Natural killer cell (primary cell): ENCODE measurements at regions not wholly inside any gene's neighbourhood (a gene's known extent, or its start where the extent isn't known, plus 50 kb on each side); places are given as distances from the start of the nearest gene placed in this dataset.

Source experiments
- ATAC-seq, 3 donors: fragments of 150-1000 bp in 2 of 3; fragments of 200-7000 bp in 1 of 3; cut with Tn5 transposase; 1 replicate in 1 of 3; 2 replicates in 2 of 3; pipeline ENCODE4 v1.10.0; 2021; ENCODE audit warnings: mild to moderate bottlenecking in 2 of 3, moderate library complexity in 2 of 3
- DNase-seq, 2 donors: peaks; one replicate each; pipeline versions ENCODE4 v3.0.0 to v3.0.0-alpha.2; 2013 to 2021; ENCODE audit warnings: mixed read lengths in 1 of 2
- H3K27ac ChIP-seq: one replicate; pipeline ENCODE4 v1.5.1; 2013; ENCODE audit warnings: mild to moderate bottlenecking, low read length
- H3K27me3 ChIP-seq: one replicate; pipeline ENCODE4 v1.6.1; 2013; ENCODE audit warnings: low read length; ENCODE audit not compliant: control insufficient read depth, insufficient read depth
- H3K36me3 ChIP-seq: one replicate; pipeline ENCODE4 v1.6.1; 2013; ENCODE audit warnings: low read length; ENCODE audit not compliant: control insufficient read depth, insufficient read depth
- H3K4me1 ChIP-seq: one replicate; pipeline ENCODE4 v1.6.1; 2013; ENCODE audit warnings: low read length; ENCODE audit not compliant: control insufficient read depth, insufficient read depth
- H3K4me3 ChIP-seq: one replicate; pipeline ENCODE4 v1.5.1; 2013; ENCODE audit warnings: low read length
- H3K9me3 ChIP-seq: one replicate; pipeline ENCODE4 v1.6.1; 2013; ENCODE audit warnings: low read length; ENCODE audit not compliant: control insufficient read depth, insufficient read depth
- H3K27ac Mint-ChIP-seq, 2 donors: one replicate each; pipeline ENCODE4 v1.8.0; 2022; ENCODE audit warnings: mild to moderate bottlenecking in 2 of 2, mixed read lengths in 2 of 2, moderate library complexity in 1 of 2
- H3K27me3 Mint-ChIP-seq, 2 donors: one replicate each; pipeline ENCODE4 v1.8.0; 2022; ENCODE audit warnings: low read depth in 2 of 2, mixed read lengths in 2 of 2
- H3K36me3 Mint-ChIP-seq: one replicate; pipeline ENCODE4 v1.8.0; 2022; ENCODE audit warnings: mixed read lengths
- H3K4me1 Mint-ChIP-seq, 2 donors: one replicate each; pipeline ENCODE4 v1.8.0; 2022; ENCODE audit warnings: mixed read lengths in 2 of 2
- H3K4me3 Mint-ChIP-seq: one replicate; pipeline ENCODE4 v1.8.0; 2022; ENCODE audit warnings: mild to moderate bottlenecking, moderate library complexity, mixed read lengths
- H3K9me3 Mint-ChIP-seq, 2 donors: one replicate each; pipeline ENCODE4 v1.8.0; 2022; ENCODE audit warnings: mixed read lengths in 2 of 2
- WGBS: methylation state at CpG from one replicate; pipeline ENCODE4 v1.1.7; 2013; ENCODE audit warnings: missing lambda C conversion rate; ENCODE audit not compliant: insufficient coverage; 5-methylcytosine and 5-hydroxymethylcytosine counted together
- intact Hi-C: fragments of 100-400 bp; cut with micrococcal nuclease; formaldehyde crosslinking; loops from one replicate; pipeline ENCODE4 v1.14.2; 2022
- TF ChIP-seq, protein P1 (sequence below): fragments of 200-600 bp; IDR thresholded peaks from one replicate; pipeline ENCODE4 v1.8.0; 2022; ENCODE audit warnings: antibody characterized with exemption

DNA sequence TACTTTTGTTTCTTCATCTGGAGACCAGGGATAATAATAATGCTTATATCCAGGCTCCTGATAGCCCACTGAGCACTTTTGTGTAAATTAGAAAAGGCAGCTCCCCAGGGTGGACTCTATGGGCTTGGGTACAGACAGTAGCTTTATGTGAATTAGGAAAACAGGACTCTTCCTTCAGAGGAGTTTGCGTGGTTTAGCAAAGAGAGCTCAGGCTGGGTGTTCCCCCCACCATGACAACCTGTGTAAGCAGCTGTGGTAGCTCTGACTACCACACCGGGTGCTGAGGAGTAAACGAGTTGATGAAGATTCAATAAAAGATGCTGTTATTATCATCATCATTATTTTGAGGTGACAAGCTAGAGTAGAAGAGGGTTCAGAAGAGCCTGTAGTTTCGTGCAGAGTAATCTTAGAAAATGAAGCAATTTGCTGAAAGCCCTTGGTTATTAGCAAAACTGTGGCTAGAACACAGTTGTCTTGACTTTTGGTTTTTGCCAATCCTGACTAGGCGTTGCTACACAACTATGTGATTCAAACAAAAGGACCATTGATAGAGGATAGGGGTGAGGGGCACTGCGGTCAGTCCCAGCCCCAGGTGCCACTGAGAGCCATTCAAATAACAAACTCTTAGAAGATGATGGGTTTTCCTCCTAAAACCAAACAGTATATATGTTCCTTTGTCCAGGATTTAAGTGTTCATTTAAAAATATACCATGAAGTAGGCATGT lies 60.6 kb upstream of the LIMCH1 start:
- TF ChIP-seq, protein P1, sequence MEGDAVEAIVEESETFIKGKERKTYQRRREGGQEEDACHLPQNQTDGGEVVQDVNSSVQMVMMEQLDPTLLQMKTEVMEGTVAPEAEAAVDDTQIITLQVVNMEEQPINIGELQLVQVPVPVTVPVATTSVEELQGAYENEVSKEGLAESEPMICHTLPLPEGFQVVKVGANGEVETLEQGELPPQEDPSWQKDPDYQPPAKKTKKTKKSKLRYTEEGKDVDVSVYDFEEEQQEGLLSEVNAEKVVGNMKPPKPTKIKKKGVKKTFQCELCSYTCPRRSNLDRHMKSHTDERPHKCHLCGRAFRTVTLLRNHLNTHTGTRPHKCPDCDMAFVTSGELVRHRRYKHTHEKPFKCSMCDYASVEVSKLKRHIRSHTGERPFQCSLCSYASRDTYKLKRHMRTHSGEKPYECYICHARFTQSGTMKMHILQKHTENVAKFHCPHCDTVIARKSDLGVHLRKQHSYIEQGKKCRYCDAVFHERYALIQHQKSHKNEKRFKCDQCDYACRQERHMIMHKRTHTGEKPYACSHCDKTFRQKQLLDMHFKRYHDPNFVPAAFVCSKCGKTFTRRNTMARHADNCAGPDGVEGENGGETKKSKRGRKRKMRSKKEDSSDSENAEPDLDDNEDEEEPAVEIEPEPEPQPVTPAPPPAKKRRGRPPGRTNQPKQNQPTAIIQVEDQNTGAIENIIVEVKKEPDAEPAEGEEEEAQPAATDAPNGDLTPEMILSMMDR = no peak
- no peak for DNase-seq
- no peak overlapping the region for H3K4me3 ChIP-seq
- no peaks in the 10 kb centered on the region for H3K4me1 Mint-ChIP-seq
- intact Hi-C loops = no loop called here
- no peaks in the 10 kb centered on the region for H3K36me3 Mint-ChIP-seq
- no peak for ATAC-seq
- H3K27ac ChIP-seq = no peak overlapping the region
- 77% methylated on average over 3 of the region's 6 CpGs for WGBS
- no peaks in the 10 kb centered on the region for H3K9me3 ChIP-seq
- H3K36me3 ChIP-seq = no peaks in the 10 kb centered on the region
- H3K9me3 Mint-ChIP-seq = peaks cover under 1% of the 10 kb centered on the region in 2 donors
- no peak overlapping the region for H3K4me3 Mint-ChIP-seq
- H3K27me3 ChIP-seq = no peaks in the 10 kb centered on the region
- no peaks in the 10 kb centered on the region for H3K27me3 Mint-ChIP-seq
- H3K27ac Mint-ChIP-seq = no peak overlapping the region
- no peaks in the 10 kb centered on the region for H3K4me1 ChIP-seq

DNA sequence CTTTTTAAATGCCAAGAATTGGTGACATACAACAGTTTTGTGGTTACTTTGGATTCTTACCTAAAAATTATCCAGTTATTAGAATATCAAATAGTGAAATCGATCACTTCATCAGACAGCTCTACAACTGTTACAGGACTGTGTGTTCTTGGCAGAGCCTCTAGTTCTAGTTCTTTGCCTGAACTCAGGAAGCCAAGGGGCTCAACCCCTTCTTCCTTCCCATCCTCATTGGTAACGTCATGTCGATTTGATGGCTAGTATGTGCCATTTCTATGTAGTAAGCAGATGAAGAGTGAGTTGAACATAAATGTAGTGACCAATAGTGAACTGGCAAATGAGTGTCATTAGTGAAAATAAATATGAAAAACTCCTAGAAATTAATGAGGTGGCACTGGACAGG lies 59.4 kb upstream of the LIMCH1 start:
- Histone ChIP-seq H3K9me3 (no peaks in the 10 kb centered on the region), H3K4me1 (no peaks in the 10 kb centered on the region), H3K36me3 (no peaks in the 10 kb centered on the region), H3K27ac (no peak overlapping the region), H3K27me3 (no peaks in the 10 kb centered on the region), H3K4me3 (no peak overlapping the region)
- intact Hi-C loops = no loop called here
- Mint-ChIP-seq H3K4me1 (no peaks in the 10 kb centered on the region), H3K27me3 (no peaks in the 10 kb centered on the region), H3K9me3 (no peaks in the 10 kb centered on the region), H3K27ac (no peak overlapping the region), H3K36me3 (no peaks in the 10 kb centered on the region), H3K4me3 (no peak overlapping the region)
- WGBS = 90% methylated on average over 3 of the region's 3 CpGs
- ATAC-seq (no peak), DNase-seq (no peak)
- TF ChIP-seq, protein P1 = no peak

DNA sequence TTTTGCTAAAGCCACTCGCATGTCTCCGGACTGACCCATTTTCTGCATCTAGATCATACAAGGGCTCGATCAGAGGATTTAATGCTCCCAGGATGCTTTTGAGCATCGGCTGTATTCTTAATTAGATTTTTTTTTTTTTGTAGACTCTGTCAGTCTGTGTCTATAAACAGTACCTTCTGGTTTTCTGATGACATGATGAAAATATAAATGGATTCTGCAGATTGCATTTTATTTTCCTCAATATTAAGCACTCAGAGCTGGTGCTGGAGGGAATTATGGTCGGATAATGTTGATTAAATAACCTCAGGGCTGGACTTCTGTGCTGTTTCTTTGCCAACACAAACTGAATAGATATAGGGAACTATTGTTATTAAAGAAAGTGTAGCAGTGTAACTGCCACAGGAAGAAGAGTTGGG lies 57.1 kb upstream of the LIMCH1 start:
- Histone ChIP-seq H3K4me3 (no peak overlapping the region), H3K27me3 (no peaks in the 10 kb centered on the region), H3K27ac (no peak overlapping the region), H3K9me3 (no peaks in the 10 kb centered on the region), H3K36me3 (no peaks in the 10 kb centered on the region), H3K4me1 (no peaks in the 10 kb centered on the region)
- Mint-ChIP-seq H3K9me3 (peaks cover 0 to 4% of the 10 kb centered on the region in 2 donors), H3K27ac (no peak overlapping the region), H3K27me3 (no peaks in the 10 kb centered on the region), H3K4me1 (no peaks in the 10 kb centered on the region), H3K36me3 (no peaks in the 10 kb centered on the region), H3K4me3 (no peak overlapping the region)
- DNase-seq (no peak), ATAC-seq (no peak)
- WGBS = 89% methylated on average over 5 of the region's 5 CpGs
- intact Hi-C loops = no loop called here
- TF ChIP-seq, protein P1 = no peak

DNA sequence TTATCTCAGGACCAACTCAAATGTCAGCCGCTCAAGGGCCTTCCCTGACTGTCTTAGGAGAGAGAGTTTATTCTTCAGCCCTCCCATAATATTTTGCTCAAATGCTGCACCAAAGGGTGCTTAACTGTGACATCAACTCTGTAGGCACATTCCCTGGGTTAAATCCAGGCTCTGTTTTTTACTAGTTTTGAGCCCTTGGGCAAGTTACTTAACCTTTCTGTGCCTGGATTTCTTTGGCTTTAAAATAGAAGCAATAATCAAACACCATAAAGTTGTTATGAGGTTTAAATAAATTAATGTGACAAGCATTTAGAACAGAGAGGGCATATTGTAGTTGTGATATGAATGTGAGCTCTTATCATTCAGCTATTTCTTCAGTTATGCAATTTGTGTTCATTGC lies 54.2 kb upstream of the LIMCH1 start:
- no peaks in the 10 kb centered on the region for H3K27me3 Mint-ChIP-seq
- no CpG with 5 or more reads among the region's 1 CpG for WGBS
- no peaks in the 10 kb centered on the region for H3K4me1 Mint-ChIP-seq
- Histone ChIP-seq H3K4me1 (no peaks in the 10 kb centered on the region), H3K27me3 (no peaks in the 10 kb centered on the region), H3K27ac (no peak overlapping the region), H3K36me3 (no peaks in the 10 kb centered on the region), H3K9me3 (no peaks in the 10 kb centered on the region), H3K4me3 (no peak overlapping the region)
- no peak overlapping the region for H3K27ac Mint-ChIP-seq
- intact Hi-C loops = no loop called here
- H3K36me3 Mint-ChIP-seq = no peaks in the 10 kb centered on the region
- no peak for ATAC-seq
- no peak for DNase-seq
- TF ChIP-seq, protein P1 = no peak
- H3K9me3 Mint-ChIP-seq = peaks cover 0 to 4% of the 10 kb centered on the region in 2 donors
- H3K4me3 Mint-ChIP-seq = no peak overlapping the region
